Lower leg skin (tissue), 3 donors: ENCODE measurements at regions not wholly inside any gene's neighbourhood (a gene's known extent, or its start where the extent isn't known, plus 50 kb on each side); places are given as distances from the start of the nearest gene placed in this dataset.

ENCODE experiments used
- POLR2A ChIP-seq, 2 donors: fragments of 450-650 bp; IDR thresholded peaks; one replicate each; pipeline ENCODE4 v1.6.1; 2016 to 2017; ENCODE audit warnings: antibody characterized with exemption in 2 of 2, mild to moderate bottlenecking in 1 of 2, moderate library complexity in 1 of 2
- TF ChIP-seq, protein P1 (sequence below), 3 donors: fragments of 450-650 bp; IDR thresholded peaks; one replicate each; pipeline ENCODE4 v1.5.1; 2016; ENCODE audit warnings: antibody characterized with exemption in 3 of 3, mild to moderate bottlenecking in 3 of 3, moderate library complexity in 2 of 3

DNA sequence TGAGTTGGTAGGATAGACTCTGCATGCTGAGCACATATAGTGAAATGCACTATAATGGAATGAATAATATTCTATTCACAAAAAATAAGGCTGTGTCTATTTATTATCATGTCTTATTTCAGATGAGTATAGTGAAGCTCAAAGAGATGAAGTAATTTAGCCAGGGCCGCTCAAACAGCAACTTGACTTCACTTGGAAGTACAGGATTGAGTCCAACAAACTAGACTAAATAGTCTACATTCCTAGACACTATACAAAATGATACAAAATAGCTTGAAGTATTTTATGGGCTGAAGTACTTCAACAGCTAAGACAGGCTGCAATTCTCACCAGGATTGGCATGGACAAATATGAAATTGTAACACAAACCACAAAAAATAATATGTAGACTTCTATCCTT, 144.5 kb upstream of the DST start:
- no peak for TF ChIP-seq POLR2A (IDR thresholded peaks at IDR 0.05)
- TF ChIP-seq, protein P1, sequence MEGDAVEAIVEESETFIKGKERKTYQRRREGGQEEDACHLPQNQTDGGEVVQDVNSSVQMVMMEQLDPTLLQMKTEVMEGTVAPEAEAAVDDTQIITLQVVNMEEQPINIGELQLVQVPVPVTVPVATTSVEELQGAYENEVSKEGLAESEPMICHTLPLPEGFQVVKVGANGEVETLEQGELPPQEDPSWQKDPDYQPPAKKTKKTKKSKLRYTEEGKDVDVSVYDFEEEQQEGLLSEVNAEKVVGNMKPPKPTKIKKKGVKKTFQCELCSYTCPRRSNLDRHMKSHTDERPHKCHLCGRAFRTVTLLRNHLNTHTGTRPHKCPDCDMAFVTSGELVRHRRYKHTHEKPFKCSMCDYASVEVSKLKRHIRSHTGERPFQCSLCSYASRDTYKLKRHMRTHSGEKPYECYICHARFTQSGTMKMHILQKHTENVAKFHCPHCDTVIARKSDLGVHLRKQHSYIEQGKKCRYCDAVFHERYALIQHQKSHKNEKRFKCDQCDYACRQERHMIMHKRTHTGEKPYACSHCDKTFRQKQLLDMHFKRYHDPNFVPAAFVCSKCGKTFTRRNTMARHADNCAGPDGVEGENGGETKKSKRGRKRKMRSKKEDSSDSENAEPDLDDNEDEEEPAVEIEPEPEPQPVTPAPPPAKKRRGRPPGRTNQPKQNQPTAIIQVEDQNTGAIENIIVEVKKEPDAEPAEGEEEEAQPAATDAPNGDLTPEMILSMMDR (IDR thresholded peaks at IDR 0.05): no peak
